ENCODE measurements at regions not wholly inside any gene's neighbourhood (a gene's known extent, or its start where the extent isn't known, plus 50 kb on each side); places are given as distances from the start of the nearest gene placed in this dataset.

- intact Hi-C loops (cut with DNase I) = no loop called here
- no peak overlapping the region for H3K27ac ChIP-seq
- H3K4me3 ChIP-seq = no peak overlapping the region
- no peaks in the 10 kb centered on the region for H3K36me3 ChIP-seq
- H3K4me1 ChIP-seq = no peaks in the 10 kb centered on the region
- TF ChIP-seq CTCF (IDR thresholded peaks at IDR 0.05) (no peak), POLR2A (IDR thresholded peaks at IDR 0.05) (no peak), POLR2AphosphoS5 (IDR thresholded peaks at IDR 0.05; ENCODE audit: insufficient read depth in 1 of 2, low read depth in 1 of 2) (no peak)
- no peaks in the 10 kb centered on the region for H3K9me3 ChIP-seq
- no peaks in the 10 kb centered on the region for H3K27me3 ChIP-seq
- no peak for DNase-seq (ENCODE audit: extremely low spot score in 2 of 2)
These were observed 74.8 kb downstream of the MACIR start for GRCh38 chr5:103333376-103333775.

GRCh38 chr5:103330875-103331274 lies 72.3 kb downstream of the MACIR start:
- no peak for DNase-seq (ENCODE audit: extremely low spot score in 2 of 2)
- TF ChIP-seq CTCF (IDR thresholded peaks at IDR 0.05) (no peak), POLR2AphosphoS5 (IDR thresholded peaks at IDR 0.05; ENCODE audit: insufficient read depth in 1 of 2, low read depth in 1 of 2) (no peak), POLR2A (IDR thresholded peaks at IDR 0.05) (no peak)
- intact Hi-C loops (cut with DNase I) = no loop called here
- Histone ChIP-seq H3K27ac (no peak overlapping the region), H3K4me1 (no peaks in the 10 kb centered on the region), H3K27me3 (no peaks in the 10 kb centered on the region), H3K36me3 (no peaks in the 10 kb centered on the region), H3K4me3 (no peak overlapping the region), H3K9me3 (no peaks in the 10 kb centered on the region)
